ENCODE measurements at regions not wholly inside any gene's neighbourhood (a gene's known extent, or its start where the extent isn't known, plus 50 kb on each side); places are given as distances from the start of the nearest gene placed in this dataset.

DNA sequence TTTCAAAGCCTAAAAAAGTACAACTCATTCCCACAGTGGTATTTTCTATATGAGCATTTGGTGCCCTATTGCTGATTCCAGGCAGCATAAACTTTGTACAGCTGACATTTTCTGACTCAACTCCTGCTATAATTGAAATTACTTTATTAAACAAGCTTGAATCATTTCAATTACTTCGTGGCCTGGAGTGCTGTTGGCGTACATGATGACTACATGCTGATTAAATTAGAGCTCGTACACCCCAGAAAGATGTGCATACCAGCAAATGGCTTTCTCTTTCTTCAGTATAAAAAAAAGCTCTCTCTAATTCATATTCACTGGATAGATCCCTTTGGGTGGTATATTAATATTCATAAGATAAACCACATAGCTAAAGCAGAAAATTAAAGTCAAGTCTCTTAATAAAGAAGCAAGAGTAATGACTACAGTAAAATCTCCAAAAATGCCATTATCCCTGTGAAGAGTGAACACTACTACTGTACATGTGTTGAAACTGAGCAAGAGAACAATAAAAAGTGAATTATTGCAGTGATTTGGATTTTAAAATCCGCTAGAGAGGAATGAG is 245.0 kb upstream of the IGFBP7 start:
- TF ChIP-seq, protein P1, sequence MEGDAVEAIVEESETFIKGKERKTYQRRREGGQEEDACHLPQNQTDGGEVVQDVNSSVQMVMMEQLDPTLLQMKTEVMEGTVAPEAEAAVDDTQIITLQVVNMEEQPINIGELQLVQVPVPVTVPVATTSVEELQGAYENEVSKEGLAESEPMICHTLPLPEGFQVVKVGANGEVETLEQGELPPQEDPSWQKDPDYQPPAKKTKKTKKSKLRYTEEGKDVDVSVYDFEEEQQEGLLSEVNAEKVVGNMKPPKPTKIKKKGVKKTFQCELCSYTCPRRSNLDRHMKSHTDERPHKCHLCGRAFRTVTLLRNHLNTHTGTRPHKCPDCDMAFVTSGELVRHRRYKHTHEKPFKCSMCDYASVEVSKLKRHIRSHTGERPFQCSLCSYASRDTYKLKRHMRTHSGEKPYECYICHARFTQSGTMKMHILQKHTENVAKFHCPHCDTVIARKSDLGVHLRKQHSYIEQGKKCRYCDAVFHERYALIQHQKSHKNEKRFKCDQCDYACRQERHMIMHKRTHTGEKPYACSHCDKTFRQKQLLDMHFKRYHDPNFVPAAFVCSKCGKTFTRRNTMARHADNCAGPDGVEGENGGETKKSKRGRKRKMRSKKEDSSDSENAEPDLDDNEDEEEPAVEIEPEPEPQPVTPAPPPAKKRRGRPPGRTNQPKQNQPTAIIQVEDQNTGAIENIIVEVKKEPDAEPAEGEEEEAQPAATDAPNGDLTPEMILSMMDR (IDR thresholded peaks at IDR 0.05; ENCODE audit: low read length), result no peak
- no peak for TF ChIP-seq EZH2 (IDR thresholded peaks at IDR 0.05; ENCODE audit: borderline replicate concordance, low read length)

All from OCI-LY1 (cell line).